ENCODE measurements at regions not wholly inside any gene's neighbourhood (a gene's known extent, or its start where the extent isn't known, plus 50 kb on each side); places are given as distances from the start of the nearest gene placed in this dataset.
"Not testable (repeated sequence)": the region's sequence is repeated elsewhere in the genome, so short reads cannot be mapped to it uniquely, and the experiment has no call there.

GRCh38 chr3:95319921-95320494 is 1257.1 kb downstream of the NSUN3 start:
- no peak for DNase-seq

- DNase-seq = no peak
Measured at GRCh38 chr3:95327478-95327877, 1264.6 kb downstream of the NSUN3 start.

GRCh38 chr3:95333826-95334225 is 1271.0 kb downstream of the NSUN3 start:
- no peak for DNase-seq

GRCh38 chr3:95334461-95334860 is 1271.6 kb downstream of the NSUN3 start:
- DNase-seq = no peak

GRCh38 chr3:95335517-95335916 is 1272.7 kb downstream of the NSUN3 start:
- DNase-seq = no peak

- DNase-seq = no peak
Measured at GRCh38 chr3:95338446-95338845, 1275.6 kb downstream of the NSUN3 start.

- DNase-seq = no peak
Measured at GRCh38 chr3:95341314-95341713, 1278.5 kb downstream of the NSUN3 start.

GRCh38 chr3:95343228-95343627 is 1280.4 kb downstream of the NSUN3 start:
- no peak for DNase-seq

- DNase-seq = no peak
Measured at GRCh38 chr3:95343767-95344166, 1280.9 kb downstream of the NSUN3 start.

GRCh38 chr3:95347936-95348335 is 1285.1 kb downstream of the NSUN3 start:
- not testable (repeated sequence) for DNase-seq

- DNase-seq = no peak
Measured at GRCh38 chr3:95348879-95349278, 1286.0 kb downstream of the NSUN3 start.

GRCh38 chr3:95350049-95350448 is 1287.2 kb downstream of the NSUN3 start:
- no peak for DNase-seq

GRCh38 chr3:95351158-95351557 is 1288.3 kb downstream of the NSUN3 start:
- DNase-seq = no peak

- DNase-seq = no peak
Measured at GRCh38 chr3:95352471-95352870, 1289.6 kb downstream of the NSUN3 start.

GRCh38 chr3:95354489-95354888 is 1291.6 kb downstream of the NSUN3 start:
- DNase-seq = no peak

GRCh38 chr3:95356764-95357501 is 1294.1 kb downstream of the NSUN3 start:
- DNase-seq = no peak

- DNase-seq = no peak
Measured at GRCh38 chr3:95387242-95388021, 1324.6 kb downstream of the NSUN3 start.

GRCh38 chr3:95389725-95390313 is 1327.0 kb downstream of the NSUN3 start:
- no peak for DNase-seq

- DNase-seq = no peak
Measured at GRCh38 chr3:95394286-95394685, 1331.4 kb downstream of the NSUN3 start.

GRCh38 chr3:95399585-95399984 is 1336.7 kb downstream of the NSUN3 start:
- no peak for DNase-seq

- DNase-seq = no peak
Measured at GRCh38 chr3:95401693-95402092, 1338.8 kb downstream of the NSUN3 start.

- DNase-seq = no peak
Measured at GRCh38 chr3:95407709-95408463, 1345.0 kb downstream of the NSUN3 start.

- DNase-seq = no peak
Measured at GRCh38 chr3:95408464-95408862, 1345.6 kb downstream of the NSUN3 start.
